ENCODE measurements at regions not wholly inside any gene's neighbourhood (a gene's known extent, or its start where the extent isn't known, plus 50 kb on each side); places are given as distances from the start of the nearest gene placed in this dataset.

GRCh38 chr11:92643827-92644226 lies 325.6 kb upstream of the MTNR1B start:
- TF ChIP-seq, protein P1, sequence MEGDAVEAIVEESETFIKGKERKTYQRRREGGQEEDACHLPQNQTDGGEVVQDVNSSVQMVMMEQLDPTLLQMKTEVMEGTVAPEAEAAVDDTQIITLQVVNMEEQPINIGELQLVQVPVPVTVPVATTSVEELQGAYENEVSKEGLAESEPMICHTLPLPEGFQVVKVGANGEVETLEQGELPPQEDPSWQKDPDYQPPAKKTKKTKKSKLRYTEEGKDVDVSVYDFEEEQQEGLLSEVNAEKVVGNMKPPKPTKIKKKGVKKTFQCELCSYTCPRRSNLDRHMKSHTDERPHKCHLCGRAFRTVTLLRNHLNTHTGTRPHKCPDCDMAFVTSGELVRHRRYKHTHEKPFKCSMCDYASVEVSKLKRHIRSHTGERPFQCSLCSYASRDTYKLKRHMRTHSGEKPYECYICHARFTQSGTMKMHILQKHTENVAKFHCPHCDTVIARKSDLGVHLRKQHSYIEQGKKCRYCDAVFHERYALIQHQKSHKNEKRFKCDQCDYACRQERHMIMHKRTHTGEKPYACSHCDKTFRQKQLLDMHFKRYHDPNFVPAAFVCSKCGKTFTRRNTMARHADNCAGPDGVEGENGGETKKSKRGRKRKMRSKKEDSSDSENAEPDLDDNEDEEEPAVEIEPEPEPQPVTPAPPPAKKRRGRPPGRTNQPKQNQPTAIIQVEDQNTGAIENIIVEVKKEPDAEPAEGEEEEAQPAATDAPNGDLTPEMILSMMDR (IDR thresholded peaks at IDR 0.05; ENCODE audit: low read depth, low read length, missing control alignments) = no peak
- H3K4me3 ChIP-seq (ENCODE audit: low read depth, low read length) = no peak overlapping the region
- no peak for DNase-seq (ENCODE audit: low read depth)

DNA sequence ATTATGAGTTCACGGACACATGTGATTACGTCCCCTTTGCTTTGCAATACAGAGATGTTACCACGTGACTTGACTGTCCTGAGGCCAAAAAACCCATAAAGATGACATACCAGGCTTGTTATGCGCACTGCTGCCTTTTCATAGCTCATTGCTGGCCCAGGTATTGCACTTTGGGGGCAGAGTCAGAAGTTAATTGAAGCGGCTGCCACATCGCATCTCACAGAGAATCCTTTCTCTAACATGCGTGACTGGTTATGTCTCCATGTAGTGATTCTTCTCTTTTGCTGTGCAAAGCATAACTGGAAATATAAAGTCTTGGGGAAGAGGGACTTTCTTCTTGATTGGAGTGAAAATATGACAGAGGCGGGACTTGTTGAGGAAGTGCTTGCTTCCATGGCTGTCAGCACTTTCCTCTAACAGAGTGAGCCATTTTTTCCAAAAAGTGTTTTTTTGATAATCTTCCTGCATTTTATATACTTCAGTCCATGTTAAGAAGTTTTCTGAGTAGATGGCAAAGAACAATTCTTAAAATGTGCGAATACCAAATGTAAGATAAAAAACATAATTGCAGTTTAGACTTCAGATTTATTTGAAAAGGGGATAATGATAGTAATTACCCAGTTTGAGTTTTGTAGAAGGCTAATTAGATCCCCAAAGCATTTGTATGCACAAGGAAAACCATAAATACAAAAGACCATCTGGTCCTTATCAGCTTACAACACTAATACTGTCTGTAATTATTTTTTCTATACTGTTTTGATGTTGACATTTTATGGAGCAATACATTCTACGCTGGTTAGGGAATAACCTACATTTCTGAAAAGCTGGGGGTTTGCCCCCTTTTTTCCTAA lies 324.6 kb upstream of the MTNR1B start:
- DNase-seq (ENCODE audit: low read depth) = no peak
- TF ChIP-seq, protein P1 (IDR thresholded peaks at IDR 0.05; ENCODE audit: low read depth, low read length, missing control alignments) = no peak
- H3K4me3 ChIP-seq (ENCODE audit: low read depth, low read length) = no peak overlapping the region

DNA sequence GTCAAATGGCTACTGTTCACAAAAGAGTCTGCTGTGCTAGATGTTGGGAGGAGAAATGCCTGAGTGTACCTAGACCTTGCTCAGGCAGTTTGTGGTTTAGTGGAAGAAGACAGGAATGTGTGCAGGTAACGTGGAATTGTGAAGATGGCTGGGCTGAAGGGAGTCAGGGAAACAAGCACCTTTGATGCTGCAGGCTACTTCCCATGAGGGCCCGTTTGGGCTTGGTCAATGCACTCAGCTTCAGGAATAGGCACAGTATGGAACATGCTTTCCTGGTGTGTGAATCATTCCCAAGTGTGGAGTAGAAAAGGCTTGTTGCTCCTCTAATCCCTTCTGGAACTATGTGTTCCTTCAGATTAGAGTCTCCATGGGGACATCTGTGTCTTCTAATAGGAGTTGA lies 318.3 kb upstream of the MTNR1B start:
- TF ChIP-seq, protein P1 (IDR thresholded peaks at IDR 0.05; ENCODE audit: low read depth, low read length, missing control alignments) = no peak
- no peak for DNase-seq (ENCODE audit: low read depth)
- H3K4me3 ChIP-seq (ENCODE audit: low read depth, low read length) = no peak overlapping the region

DNA sequence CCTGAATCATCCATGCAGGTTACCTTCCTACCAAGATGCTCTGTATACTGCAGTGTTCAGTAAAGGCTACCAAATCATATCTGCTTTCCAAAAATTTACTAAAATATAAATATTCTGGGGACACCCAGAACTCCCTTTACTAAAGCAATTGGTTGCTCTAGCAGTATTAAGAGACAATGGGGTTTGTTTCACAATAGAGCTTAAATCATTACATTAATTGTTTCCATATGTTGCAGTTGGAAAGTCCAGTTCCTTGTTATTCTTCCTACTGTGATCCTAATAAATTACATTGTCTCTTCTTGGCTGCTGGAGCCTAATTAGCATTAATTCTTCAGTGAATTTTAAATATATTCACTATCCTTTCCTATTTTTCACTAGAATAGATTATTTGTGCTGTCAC lies 316.0 kb upstream of the MTNR1B start:
- no peak overlapping the region for H3K4me3 ChIP-seq (ENCODE audit: low read depth, low read length)
- TF ChIP-seq, protein P1 (IDR thresholded peaks at IDR 0.05; ENCODE audit: low read depth, low read length, missing control alignments) = no peak
- DNase-seq (ENCODE audit: low read depth) = no peak

GRCh38 chr11:92656783-92657182 lies 312.7 kb upstream of the MTNR1B start:
- no peak overlapping the region for H3K4me3 ChIP-seq (ENCODE audit: low read depth, low read length)
- DNase-seq (ENCODE audit: low read depth) = no peak
- TF ChIP-seq, protein P1 (IDR thresholded peaks at IDR 0.05; ENCODE audit: low read depth, low read length, missing control alignments) = no peak

DNA sequence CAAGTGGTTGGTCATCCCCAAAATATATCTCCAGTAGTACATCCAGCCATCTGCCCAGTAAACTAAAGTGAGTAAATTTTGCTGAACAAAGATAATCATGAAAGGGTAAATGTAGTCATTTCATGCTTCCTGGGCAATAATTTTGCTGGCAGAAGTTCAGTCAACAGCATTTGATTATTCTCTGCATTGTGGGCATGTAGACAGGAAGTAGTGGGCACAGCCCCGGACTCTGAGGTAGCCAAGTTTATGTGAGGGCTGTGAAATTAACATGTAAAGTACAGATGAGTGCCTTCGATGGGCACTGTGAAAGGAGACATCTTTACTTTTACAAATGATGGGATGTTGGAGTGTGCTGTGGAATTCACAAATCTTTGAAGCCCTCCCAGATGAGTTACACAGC lies 312.2 kb upstream of the MTNR1B start:
- TF ChIP-seq, protein P1 (IDR thresholded peaks at IDR 0.05; ENCODE audit: low read depth, low read length, missing control alignments) = no peak
- DNase-seq (ENCODE audit: low read depth) = no peak
- H3K4me3 ChIP-seq (ENCODE audit: low read depth, low read length) = no peak overlapping the region

- H3K4me3 ChIP-seq (ENCODE audit: low read depth, low read length) = no peak overlapping the region
- no peak for DNase-seq (ENCODE audit: low read depth)
Observed at GRCh38 chr11:92658733-92659132, 310.7 kb upstream of the MTNR1B start.

More at GRCh38 chr11:92658733-92659132, 310.7 kb upstream of the MTNR1B start:
- TF ChIP-seq, protein P1 (IDR thresholded peaks at IDR 0.05; ENCODE audit: low read depth, low read length, missing control alignments) = no peak

Data from GM12864 (cell line).